Vagina (tissue), 2 donors: ENCODE measurements at regions not wholly inside any gene's neighbourhood (a gene's known extent, or its start where the extent isn't known, plus 50 kb on each side); places are given as distances from the start of the nearest gene placed in this dataset.

Experiments used
- CTCF ChIP-seq, 3 experiments: fragments of 450-650 bp in 2 of 3; fragments of 200-600 bp in 1 of 3; sonication (generic) in 1 of 3; IDR thresholded peaks; one replicate each; pipeline ENCODE4 v1.5.1; 2017 to 2019; ENCODE audit warnings: antibody characterized with exemption in 3 of 3, mild to moderate bottlenecking in 2 of 3, moderate library complexity in 2 of 3
- POLR2AphosphoS5 ChIP-seq, 2 donors: sonication (generic); formaldehyde crosslinking; IDR thresholded peaks; one replicate each; pipeline ENCODE4 v1.9.0; 2017; ENCODE audit warnings: antibody characterized with exemption in 2 of 2, mild to moderate bottlenecking in 2 of 2, low read depth in 1 of 2; ENCODE audit not compliant: insufficient read depth in 1 of 2

DNA sequence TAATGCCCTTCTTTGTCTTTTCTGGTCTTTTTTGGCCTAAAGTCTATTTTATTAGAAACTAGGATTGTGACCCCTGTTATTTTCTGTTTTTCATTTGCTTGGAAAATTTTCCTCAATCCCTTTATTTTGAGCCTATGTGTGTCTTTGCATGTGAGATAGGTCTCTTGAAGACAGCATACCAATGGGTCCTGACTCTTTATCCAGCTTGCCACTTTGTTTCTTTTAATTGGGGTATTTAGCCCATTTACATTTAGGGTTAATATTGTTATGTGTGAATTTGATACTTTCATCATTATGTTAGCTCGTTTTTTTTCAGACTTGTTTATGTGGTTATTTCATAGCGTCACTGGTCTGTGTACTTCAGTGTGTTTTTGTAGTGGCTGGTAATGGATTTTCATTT, 682.6 kb downstream of the JRKL start:
- TF ChIP-seq CTCF (IDR thresholded peaks at IDR 0.05): no peak
- no peak for TF ChIP-seq POLR2AphosphoS5 (IDR thresholded peaks at IDR 0.05; ENCODE audit: insufficient read depth in 1 of 2, low read depth in 1 of 2)
